ENCODE measurements at regions not wholly inside any gene's neighbourhood (a gene's known extent, or its start where the extent isn't known, plus 50 kb on each side); places are given as distances from the start of the nearest gene placed in this dataset.

DNA sequence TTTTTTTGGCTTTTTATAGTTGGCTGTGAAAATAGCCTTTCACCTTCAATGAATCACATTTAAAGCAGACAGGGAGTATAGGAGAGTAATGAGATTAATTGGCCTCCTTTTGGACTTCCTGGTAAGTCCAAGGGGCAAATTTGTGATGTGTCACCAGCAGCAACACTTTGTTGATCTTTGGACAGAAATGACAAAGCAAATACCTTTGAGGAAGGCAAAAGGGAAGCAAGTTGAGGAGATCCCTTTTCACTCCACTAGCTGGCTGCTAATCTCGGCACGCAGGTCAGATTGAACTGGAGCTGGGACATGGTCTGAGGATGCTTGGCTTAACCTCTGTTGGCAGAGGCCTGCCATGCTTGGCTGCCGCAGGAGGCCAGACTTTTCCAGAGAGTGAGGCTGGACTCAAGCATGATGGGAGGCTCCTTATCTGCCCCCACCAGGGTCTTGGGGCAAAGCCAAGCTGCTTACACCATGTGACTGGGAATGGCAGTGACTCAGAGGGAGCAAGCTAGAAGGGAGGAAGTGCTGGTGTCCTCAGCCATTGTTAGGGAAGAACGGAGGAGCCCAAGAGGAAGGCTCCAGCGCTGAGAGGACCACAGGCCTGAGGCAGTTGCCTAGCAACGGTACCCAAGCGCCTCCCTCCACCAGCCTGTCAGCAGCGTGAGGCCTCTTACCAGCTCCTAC is 174.5 kb upstream of the MAP1B start:
- TF ChIP-seq, protein P1, sequence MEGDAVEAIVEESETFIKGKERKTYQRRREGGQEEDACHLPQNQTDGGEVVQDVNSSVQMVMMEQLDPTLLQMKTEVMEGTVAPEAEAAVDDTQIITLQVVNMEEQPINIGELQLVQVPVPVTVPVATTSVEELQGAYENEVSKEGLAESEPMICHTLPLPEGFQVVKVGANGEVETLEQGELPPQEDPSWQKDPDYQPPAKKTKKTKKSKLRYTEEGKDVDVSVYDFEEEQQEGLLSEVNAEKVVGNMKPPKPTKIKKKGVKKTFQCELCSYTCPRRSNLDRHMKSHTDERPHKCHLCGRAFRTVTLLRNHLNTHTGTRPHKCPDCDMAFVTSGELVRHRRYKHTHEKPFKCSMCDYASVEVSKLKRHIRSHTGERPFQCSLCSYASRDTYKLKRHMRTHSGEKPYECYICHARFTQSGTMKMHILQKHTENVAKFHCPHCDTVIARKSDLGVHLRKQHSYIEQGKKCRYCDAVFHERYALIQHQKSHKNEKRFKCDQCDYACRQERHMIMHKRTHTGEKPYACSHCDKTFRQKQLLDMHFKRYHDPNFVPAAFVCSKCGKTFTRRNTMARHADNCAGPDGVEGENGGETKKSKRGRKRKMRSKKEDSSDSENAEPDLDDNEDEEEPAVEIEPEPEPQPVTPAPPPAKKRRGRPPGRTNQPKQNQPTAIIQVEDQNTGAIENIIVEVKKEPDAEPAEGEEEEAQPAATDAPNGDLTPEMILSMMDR (IDR thresholded peaks at IDR 0.05) = no peak

DNA sequence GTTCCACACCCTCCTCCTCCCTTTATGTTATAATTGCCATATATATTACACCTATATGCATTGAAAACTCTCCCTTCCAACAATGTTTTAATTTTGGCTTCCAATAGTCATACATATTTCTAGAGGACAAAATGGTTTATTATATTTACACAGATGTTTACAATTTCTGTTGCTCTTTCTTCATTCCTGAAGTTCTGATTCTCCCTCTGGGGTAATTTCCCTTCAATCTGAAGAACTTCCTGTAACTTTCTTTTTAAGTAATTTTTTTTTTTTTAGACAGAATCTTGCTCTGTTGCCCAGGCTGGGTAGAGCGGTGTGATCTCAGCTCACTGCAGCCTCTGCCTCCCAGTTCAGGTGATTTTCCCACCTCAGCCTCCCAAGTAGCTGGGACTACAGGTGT is 173.0 kb upstream of the MAP1B start:
- TF ChIP-seq, protein P1 (IDR thresholded peaks at IDR 0.05) = no peak

DNA sequence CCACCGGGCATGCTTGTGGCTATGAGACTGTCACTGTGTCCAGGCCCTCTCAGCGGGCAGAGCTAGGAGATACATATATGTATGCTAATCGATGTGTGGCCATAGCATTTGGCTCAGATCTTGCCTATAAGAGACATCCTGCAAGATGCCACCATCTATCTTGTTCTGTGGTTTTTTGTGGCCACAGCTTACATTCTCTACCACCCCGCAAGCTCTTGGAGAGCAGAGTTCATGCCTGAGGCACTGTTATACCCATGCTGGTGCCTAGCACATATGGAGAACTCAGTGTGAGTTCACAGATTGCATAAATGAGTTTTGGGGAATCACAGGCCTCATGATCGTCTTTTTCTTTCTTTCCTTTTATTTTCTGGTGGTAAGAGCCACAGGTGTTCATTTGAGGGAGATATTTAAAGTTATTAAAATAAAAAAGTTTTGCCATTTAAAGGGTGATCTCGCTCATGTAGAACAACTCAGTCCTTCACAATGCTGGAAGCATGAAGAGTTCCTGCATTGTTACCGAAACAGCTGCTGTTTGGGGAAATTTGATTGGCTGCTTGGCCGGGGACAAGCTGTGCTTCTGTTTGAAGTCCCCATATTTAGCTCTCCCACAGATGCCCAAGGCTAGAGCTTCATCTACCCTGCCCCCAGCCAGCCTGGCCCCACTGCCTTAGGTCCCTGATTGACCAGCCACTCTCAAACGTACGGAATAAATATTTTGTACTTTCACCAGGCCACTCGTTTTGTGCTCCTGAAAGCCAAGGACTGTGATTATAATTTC is 169.2 kb upstream of the MAP1B start:
- TF ChIP-seq, protein P1 (IDR thresholded peaks at IDR 0.05) = no peak

DNA sequence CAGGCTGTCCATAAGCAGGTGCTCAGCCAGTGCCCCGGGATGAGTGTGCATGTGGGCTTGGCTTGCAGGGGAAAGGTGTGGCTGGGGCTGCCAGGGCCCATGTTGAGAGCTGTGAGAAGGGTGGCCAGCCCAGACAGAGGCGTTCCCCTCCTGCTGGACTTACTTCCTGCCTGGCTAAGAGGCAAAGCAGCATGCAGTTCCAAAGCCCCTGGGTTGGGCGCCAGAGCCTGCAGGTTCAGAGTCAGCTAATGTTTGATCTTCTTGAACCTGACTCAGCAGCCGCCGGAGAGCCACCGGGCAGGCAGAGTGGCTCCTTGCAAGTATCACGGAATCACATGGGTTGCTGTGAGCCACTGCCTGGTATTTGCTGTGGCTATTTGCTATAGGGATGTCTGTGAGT is 168.4 kb upstream of the MAP1B start:
- TF ChIP-seq, protein P1 (IDR thresholded peaks at IDR 0.05) = no peak

DNA sequence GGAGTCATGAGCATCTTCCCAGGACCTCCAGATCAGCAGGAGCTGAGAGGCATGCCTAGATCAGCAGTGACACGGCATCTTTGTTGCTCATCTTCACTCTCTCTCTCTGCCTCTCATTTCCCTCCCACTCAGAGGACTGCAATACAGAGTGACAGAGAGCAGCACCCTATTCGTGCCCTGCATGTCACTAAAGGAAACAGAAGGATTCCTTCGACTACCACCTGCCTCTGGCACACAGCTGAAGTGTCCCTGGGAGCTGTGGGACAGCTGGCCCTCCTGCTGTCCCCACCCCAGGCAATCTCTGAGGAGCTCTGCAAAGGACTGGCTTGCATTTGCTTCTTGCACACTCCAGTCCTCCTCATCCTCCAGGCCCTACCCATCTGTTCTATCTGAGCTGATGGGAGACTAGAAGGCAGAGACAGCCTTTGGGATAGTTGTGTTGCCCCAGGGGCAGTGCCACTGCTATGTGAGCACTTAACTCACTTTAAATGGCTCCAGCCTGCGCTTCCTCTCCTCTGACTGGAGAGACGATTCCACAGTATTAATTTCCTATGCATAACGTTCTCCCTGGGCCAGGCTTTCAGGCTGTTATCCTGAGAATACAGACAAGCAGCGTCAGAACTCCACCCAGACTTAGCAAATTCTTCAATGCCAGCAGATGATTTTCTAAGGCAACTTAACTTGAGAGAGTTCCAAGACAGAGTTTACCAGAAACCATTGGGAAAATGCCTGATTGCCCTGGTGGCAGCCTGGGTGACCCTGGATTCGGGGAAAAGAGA is 167.6 kb upstream of the MAP1B start:
- TF ChIP-seq, protein P1 (IDR thresholded peaks at IDR 0.05) = no peak

DNA sequence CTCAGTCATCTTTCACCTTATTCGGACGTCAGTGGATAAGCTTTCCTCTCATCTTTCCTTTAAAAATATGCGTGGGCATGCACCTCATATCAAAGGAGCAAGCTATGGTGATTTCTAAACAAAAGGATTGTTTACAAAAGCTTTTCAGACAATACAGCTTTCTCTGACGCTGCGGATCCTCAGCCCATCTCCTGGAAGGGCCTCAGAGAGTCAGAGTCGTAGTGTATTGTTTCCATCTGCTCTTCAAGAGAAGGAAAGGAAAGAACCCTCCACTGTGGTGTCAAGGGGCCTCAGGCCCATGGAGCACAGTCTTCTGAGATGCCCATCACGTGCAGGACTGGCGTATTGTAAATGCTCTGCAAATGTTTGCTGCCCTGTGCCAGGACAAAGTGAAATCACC is 163.4 kb upstream of the MAP1B start:
- TF ChIP-seq, protein P1 (IDR thresholded peaks at IDR 0.05) = no peak

DNA sequence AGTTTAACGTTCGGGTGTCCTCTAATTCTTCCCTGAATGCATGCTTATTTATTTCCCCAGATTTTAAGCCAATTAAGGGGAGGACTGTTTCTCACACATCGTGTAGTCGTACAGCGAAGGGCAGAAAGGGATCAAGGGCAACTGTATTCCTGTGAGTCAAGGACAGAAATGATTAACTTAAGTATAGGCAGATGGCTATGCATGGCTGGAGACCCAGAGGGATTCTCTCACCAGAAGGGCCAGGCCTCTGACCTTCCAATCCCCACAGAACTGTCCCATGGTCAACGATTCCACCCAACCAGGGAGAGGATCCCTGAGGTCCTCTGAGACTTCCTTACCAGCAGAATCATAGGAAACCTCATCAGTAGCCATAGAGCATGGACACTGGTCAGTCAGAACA is 161.8 kb upstream of the MAP1B start:
- TF ChIP-seq, protein P1 (IDR thresholded peaks at IDR 0.05) = no peak

All from LNCAP (cell line).